IMR-90 (cell line): ENCODE measurements at regions not wholly inside any gene's neighbourhood (a gene's known extent, or its start where the extent isn't known, plus 50 kb on each side); places are given as distances from the start of the nearest gene placed in this dataset.

ENCODE experiments used
- ATAC-seq: fragments of 200-7000 bp; cut with Tn5 transposase; 2 replicates; pipeline ENCODE4 v1.9.1; 2020; ENCODE audit warnings: low read depth, mild to moderate bottlenecking, moderate library complexity
- BruUV-seq: library from RNA; stranded (reverse); fragments of 400-500 nt; replicated peaks from 2 replicates; lab custom pipeline; 2021; lab: Mats Ljungman, UMichigan
- CTCF ChIA-PET: fragments of 300-600 bp; formaldehyde crosslinking; extraction: SDS; loops from one replicate; lab custom pipeline; 2021; ENCODE audit warnings: antibody characterized with exemption; lab: Yijun Ruan, JAX
- POLR2A ChIA-PET: fragments of 300-600 bp; sonication (Branson Sonifier 250); formaldehyde crosslinking; loops from one replicate; lab custom pipeline; 2022; ENCODE audit warnings: antibody characterized with exemption; ENCODE audit not compliant: unreplicated experiment; lab: Charles Lee
- DNase-seq: peaks from one replicate; pipeline ENCODE4 v3.0.0; 2013
- H2AFZ ChIP-seq: replicated peaks from 2 replicates; pipeline ENCODE3; 2013; ENCODE audit warnings: low read length, mild to moderate bottlenecking; ENCODE audit not compliant: poor library complexity
- H2AK5ac ChIP-seq: 2 replicates; pipeline ENCODE4 v1.6.1; 2013; ENCODE audit warnings: low read depth, low read length, inconsistent platforms
- H2AK9ac ChIP-seq: replicated peaks from 2 replicates; pipeline ENCODE3; 2013; ENCODE audit warnings: mild to moderate bottlenecking, low read depth, low read length, moderate library complexity; ENCODE audit not compliant: poor library complexity
- H2BK120ac ChIP-seq: 2 replicates; pipeline ENCODE4 v1.6.1; 2013; ENCODE audit warnings: low read depth, low read length, inconsistent platforms
- H2BK15ac ChIP-seq: 3 replicates; pipeline ENCODE4 v1.6.1; 2013; ENCODE audit warnings: low read depth, low read length, inconsistent platforms
- H2BK20ac ChIP-seq: 2 replicates; pipeline ENCODE4 v1.6.1; 2013; ENCODE audit warnings: low read depth, mild to moderate bottlenecking, inconsistent platforms, low read length, moderate library complexity
- H2BK5ac ChIP-seq: 2 replicates; pipeline ENCODE4 v1.6.1; 2013; ENCODE audit warnings: mild to moderate bottlenecking, low read depth, low read length, inconsistent platforms; ENCODE audit not compliant: poor library complexity, severe bottlenecking
- H3K14ac ChIP-seq: replicated peaks from 2 replicates; pipeline ENCODE4 v1.6.1; 2013; ENCODE audit warnings: low read depth, low read length, inconsistent platforms
- H3K18ac ChIP-seq: 2 replicates; pipeline ENCODE4 v1.6.1; 2013; ENCODE audit warnings: low read depth, low read length, control low read depth
- H3K23ac ChIP-seq: 2 replicates; pipeline ENCODE4 v1.6.1; 2013; ENCODE audit warnings: low read depth, low read length, inconsistent platforms
- H3K27ac ChIP-seq: 2 replicates; pipeline ENCODE4 v1.5.1; 2013; ENCODE audit warnings: mild to moderate bottlenecking, control low read depth, low read length; ENCODE audit not compliant: insufficient read depth
- H3K27me3 ChIP-seq: 2 replicates; pipeline ENCODE4 v1.6.1; 2013; ENCODE audit warnings: low read length; ENCODE audit not compliant: control insufficient read depth, insufficient read depth
- H3K36me3 ChIP-seq: 2 replicates; pipeline ENCODE4 v1.6.1; 2013; ENCODE audit warnings: low read length, mixed read lengths; ENCODE audit not compliant: control insufficient read depth, insufficient read depth
- H3K4ac ChIP-seq: 2 replicates; pipeline ENCODE4 v1.6.1; 2013; ENCODE audit warnings: low read depth, low read length, inconsistent platforms
- H3K4me1 ChIP-seq: 2 replicates; pipeline ENCODE4 v1.6.1; 2013; ENCODE audit warnings: low read length, mixed read lengths; ENCODE audit not compliant: control insufficient read depth, insufficient read depth
- H3K4me2 ChIP-seq: 2 replicates; pipeline ENCODE4 v1.6.1; 2013; ENCODE audit warnings: low read depth, mild to moderate bottlenecking, control low read depth, low read length, moderate library complexity
- H3K4me3 ChIP-seq: 2 replicates; pipeline ENCODE4 v1.5.1; 2013; ENCODE audit warnings: low read depth, mild to moderate bottlenecking, control low read depth, low read length, moderate library complexity; ENCODE audit not compliant: insufficient read depth
- H3K56ac ChIP-seq: 2 replicates; pipeline ENCODE4 v1.6.1; 2013; ENCODE audit warnings: low read length, inconsistent platforms; ENCODE audit not compliant: insufficient read depth; ENCODE audit errors: extremely low read depth
- H3K79me1 ChIP-seq, 2 experiments: 2 replicates each; pipeline ENCODE4 v1.6.1; 2013; ENCODE audit warnings: low read length in 2 of 2, inconsistent platforms in 1 of 2, low read depth in 1 of 2
- H3K9ac ChIP-seq: 2 replicates; pipeline ENCODE4 v1.6.1; 2013; ENCODE audit warnings: low read depth, low read length, control low read depth
- H3K9me1 ChIP-seq: 2 replicates; pipeline ENCODE4 v1.6.1; 2013; ENCODE audit warnings: low read length, inconsistent platforms; ENCODE audit not compliant: insufficient read depth
- H3K9me3 ChIP-seq: 2 replicates; pipeline ENCODE4 v1.6.1; 2013; ENCODE audit warnings: low read length; ENCODE audit not compliant: control insufficient read depth, insufficient read depth
- H4K20me1 ChIP-seq: 2 replicates; pipeline ENCODE4 v1.6.1; 2013; ENCODE audit warnings: low read length, inconsistent platforms; ENCODE audit not compliant: insufficient read depth
- H4K5ac ChIP-seq: 2 replicates; pipeline ENCODE4 v1.6.1; 2013; ENCODE audit warnings: mild to moderate bottlenecking, low read depth, low read length, control low read depth
- H4K8ac ChIP-seq, 2 experiments: 2 replicates each; pipeline ENCODE4 v1.6.1; 2013; ENCODE audit warnings: low read depth in 2 of 2, low read length in 2 of 2, control low read depth in 1 of 2, inconsistent platforms in 1 of 2
- H4K91ac ChIP-seq: 2 replicates; pipeline ENCODE4 v1.6.1; 2013; ENCODE audit warnings: low read depth, low read length, inconsistent platforms; ENCODE audit not compliant: insufficient read depth
- BHLHE40 ChIP-seq: fragments of 150-350 bp; IDR thresholded peaks from 2 replicates; pipeline ENCODE4 v1.6.1; 2016; ENCODE audit warnings: mild to moderate bottlenecking, low read depth, low read length
- CEBPB ChIP-seq: IDR thresholded peaks from 2 replicates; pipeline ENCODE4 v1.6.1; 2012; ENCODE audit warnings: low read depth, low read length, improper control_type of control experiment
- CHD1 ChIP-seq: IDR thresholded peaks from 2 replicates; pipeline ENCODE4 v1.6.1; 2012; ENCODE audit warnings: low read depth, low read length, improper control_type of control experiment
- FOS ChIP-seq: fragments of 150-350 bp; IDR thresholded peaks from 2 replicates; pipeline ENCODE4 v1.6.1; 2016; ENCODE audit warnings: low read depth, low read length
- MAFK ChIP-seq: IDR thresholded peaks from 2 replicates; pipeline ENCODE4 v1.6.1; 2012; ENCODE audit warnings: low read depth, low read length, improper control_type of control experiment
- MAZ ChIP-seq: IDR thresholded peaks from 2 replicates; pipeline ENCODE4 v1.6.1; 2012; ENCODE audit warnings: low read depth, mild to moderate bottlenecking, low read length, improper control_type of control experiment, moderate library complexity, borderline replicate concordance
- MXI1 ChIP-seq: IDR thresholded peaks from 2 replicates; pipeline ENCODE4 v1.6.1; 2012; ENCODE audit warnings: low read depth, mild to moderate bottlenecking, low read length, moderate library complexity, borderline replicate concordance
- NFE2L2 ChIP-seq: fragments of 150-350 bp; IDR thresholded peaks from 2 replicates; pipeline ENCODE4 v1.6.1; 2016; ENCODE audit warnings: low read depth, mild to moderate bottlenecking, low read length
- POLR2A ChIP-seq: IDR thresholded peaks from 2 replicates; pipeline ENCODE4 v1.6.1; 2012; ENCODE audit warnings: mild to moderate bottlenecking, low read depth, low read length
- RAD21 ChIP-seq: IDR thresholded peaks from 2 replicates; pipeline ENCODE4 v1.6.1; 2012; ENCODE audit warnings: low read length, improper control_type of control experiment
- RFX5 ChIP-seq: IDR thresholded peaks from 2 replicates; pipeline ENCODE4 v1.8.0; 2012; ENCODE audit warnings: low read depth, mild to moderate bottlenecking, low read length, moderate library complexity
- SMC3 ChIP-seq: fragments of 150-350 bp; IDR thresholded peaks from 2 replicates; pipeline ENCODE4 v1.6.1; 2016; ENCODE audit warnings: low read depth, mild to moderate bottlenecking, antibody characterized with exemption, low read length, moderate library complexity
- WGBS, 2 experiments: methylation state at CpG; one replicate each; pipeline versions ENCODE4 v1.1.5 to v1.1.7; 2013; ENCODE audit warnings: missing lambda C conversion rate in 2 of 2; ENCODE audit not compliant: insufficient read length in 1 of 2; ENCODE audit errors: extremely low coverage in 2 of 2; 5-methylcytosine and 5-hydroxymethylcytosine counted together
- dilution Hi-C: fragments of 300-500 bp; cut with HindIII; formaldehyde crosslinking; loops from one replicate; pipeline ENCODE4 v1.14.3; 2018; ENCODE audit warnings: low sequenced_read_pairs; ENCODE audit not compliant: unreplicated experiment
- in situ Hi-C: fragments of 300-500 bp; cut with MboI; formaldehyde crosslinking; loops from 3 replicates; pipeline ENCODE4 v1.14.3; 2019; ENCODE audit warnings: low sequenced_read_pairs, inconsistent platforms, mixed read lengths
- intact Hi-C: fragments of 100-400 bp; cut with micrococcal nuclease; formaldehyde crosslinking; loops from 2 replicates; pipeline ENCODE4 v1.10.0; 2022
- TF ChIP-seq, protein P1 (sequence below): conservative IDR thresholded peaks from 2 replicates; pipeline ENCODE4 v1.5.1; 2012; ENCODE audit warnings: mild to moderate bottlenecking, low read depth, low read length, improper control_type of control experiment
- TF ChIP-seq, protein P2 (sequence below): fragments of 150-350 bp; IDR thresholded peaks from 2 replicates; pipeline ENCODE4 v1.6.1; 2016; ENCODE audit warnings: low read depth, mild to moderate bottlenecking, low read length, moderate library complexity, borderline replicate concordance

DNA sequence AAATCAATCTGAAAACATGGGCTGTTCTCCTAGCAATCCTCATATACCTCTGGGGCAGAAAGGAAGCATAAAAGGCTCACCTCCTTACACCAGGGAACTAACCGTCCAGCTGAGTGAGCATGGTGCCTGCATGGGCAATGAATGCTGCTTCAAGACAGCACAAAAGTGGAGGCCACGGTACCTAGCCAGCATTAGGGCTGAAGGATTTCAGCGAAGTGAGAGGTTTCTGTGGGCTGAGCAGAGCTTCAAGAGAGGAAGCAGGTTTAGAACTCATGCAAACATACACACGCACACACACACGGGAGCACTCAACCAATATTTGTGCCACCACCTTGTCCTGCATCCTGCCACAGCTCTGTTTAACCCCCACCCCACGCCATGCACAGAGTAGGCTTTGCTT is 838.5 kb upstream of the TMEM132C start:
- Histone ChIP-seq H2BK5ac (no peak overlapping the region), H3K4me2 (no peak overlapping the region), H3K9me1 (no peaks in the 10 kb centered on the region), H4K8ac (no peak overlapping the region), H3K79me1 (no peaks in the 10 kb centered on the region), H3K23ac (no peak overlapping the region), H2AK5ac (no peak overlapping the region), H2BK20ac (no peak overlapping the region), H3K9ac (no peak overlapping the region), H2AK9ac (no peak overlapping the region), H3K4ac (no peak overlapping the region), H2BK120ac (no peak overlapping the region), H3K27ac (no peak overlapping the region), H2BK15ac (no peak overlapping the region), H2AFZ (no peak overlapping the region), H3K56ac (no peak overlapping the region), H3K14ac (no peak overlapping the region), H3K4me1 (no peaks in the 10 kb centered on the region), H3K27me3 (no peaks in the 10 kb centered on the region), H3K9me3 (peaks cover 6% of the 10 kb centered on the region), H3K4me3 (no peak overlapping the region), H4K91ac (no peak overlapping the region), H3K36me3 (no peaks in the 10 kb centered on the region), H3K18ac (no peak overlapping the region), H4K5ac (no peak overlapping the region), H4K20me1 (no peaks in the 10 kb centered on the region)
- in situ Hi-C loops: no loop called here
- ATAC-seq (no peak), DNase-seq (no peak)
- no peak for TF ChIP-seq MAFK
- TF ChIP-seq, protein P1, sequence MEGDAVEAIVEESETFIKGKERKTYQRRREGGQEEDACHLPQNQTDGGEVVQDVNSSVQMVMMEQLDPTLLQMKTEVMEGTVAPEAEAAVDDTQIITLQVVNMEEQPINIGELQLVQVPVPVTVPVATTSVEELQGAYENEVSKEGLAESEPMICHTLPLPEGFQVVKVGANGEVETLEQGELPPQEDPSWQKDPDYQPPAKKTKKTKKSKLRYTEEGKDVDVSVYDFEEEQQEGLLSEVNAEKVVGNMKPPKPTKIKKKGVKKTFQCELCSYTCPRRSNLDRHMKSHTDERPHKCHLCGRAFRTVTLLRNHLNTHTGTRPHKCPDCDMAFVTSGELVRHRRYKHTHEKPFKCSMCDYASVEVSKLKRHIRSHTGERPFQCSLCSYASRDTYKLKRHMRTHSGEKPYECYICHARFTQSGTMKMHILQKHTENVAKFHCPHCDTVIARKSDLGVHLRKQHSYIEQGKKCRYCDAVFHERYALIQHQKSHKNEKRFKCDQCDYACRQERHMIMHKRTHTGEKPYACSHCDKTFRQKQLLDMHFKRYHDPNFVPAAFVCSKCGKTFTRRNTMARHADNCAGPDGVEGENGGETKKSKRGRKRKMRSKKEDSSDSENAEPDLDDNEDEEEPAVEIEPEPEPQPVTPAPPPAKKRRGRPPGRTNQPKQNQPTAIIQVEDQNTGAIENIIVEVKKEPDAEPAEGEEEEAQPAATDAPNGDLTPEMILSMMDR: no peak
- no peak for TF ChIP-seq MXI1
- no peak for TF ChIP-seq CEBPB
- TF ChIP-seq SMC3: no peak
- no peak for TF ChIP-seq NFE2L2
- TF ChIP-seq CHD1: no peak
- TF ChIP-seq POLR2A: no peak
- TF ChIP-seq, protein P2, sequence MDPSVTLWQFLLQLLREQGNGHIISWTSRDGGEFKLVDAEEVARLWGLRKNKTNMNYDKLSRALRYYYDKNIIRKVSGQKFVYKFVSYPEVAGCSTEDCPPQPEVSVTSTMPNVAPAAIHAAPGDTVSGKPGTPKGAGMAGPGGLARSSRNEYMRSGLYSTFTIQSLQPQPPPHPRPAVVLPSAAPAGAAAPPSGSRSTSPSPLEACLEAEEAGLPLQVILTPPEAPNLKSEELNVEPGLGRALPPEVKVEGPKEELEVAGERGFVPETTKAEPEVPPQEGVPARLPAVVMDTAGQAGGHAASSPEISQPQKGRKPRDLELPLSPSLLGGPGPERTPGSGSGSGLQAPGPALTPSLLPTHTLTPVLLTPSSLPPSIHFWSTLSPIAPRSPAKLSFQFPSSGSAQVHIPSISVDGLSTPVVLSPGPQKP: no peak
- TF ChIP-seq FOS: no peak
- TF ChIP-seq BHLHE40: no peak
- no peak for TF ChIP-seq RAD21
- no peak for TF ChIP-seq MAZ
- TF ChIP-seq RFX5: no peak
- ChIA-PET POLR2A (no interaction called here), CTCF (no interaction called here)
- no TSS peak for BruUV-seq
- WGBS, 2 experiments: 13% methylated on average over 1 of the region's 6 CpGs; no CpG with 5 or more reads in 1 of the 2 experiments
- dilution Hi-C loops: no loop called here
- intact Hi-C loops: no loop called here
